K562 (cell line): ENCODE measurements at regions not wholly inside any gene's neighbourhood (a gene's known extent, or its start where the extent isn't known, plus 50 kb on each side); places are given as distances from the start of the nearest gene placed in this dataset.

ENCODE experiments used
- YY1 ChIP-seq, 3 experiments: IDR thresholded peaks; 2 replicates each; pipeline ENCODE4 v1.6.1; 2011; ENCODE audit warnings: low read length in 2 of 3, mild to moderate bottlenecking in 2 of 3, moderate library complexity in 2 of 3, borderline replicate concordance in 1 of 3, control low read depth in 1 of 3, low read depth in 1 of 3; ENCODE audit not compliant: insufficient read depth in 3 of 3, insufficient replicate concordance in 2 of 3, control insufficient read depth in 1 of 3, insufficient read length in 1 of 3; ENCODE audit errors: extremely low read depth in 1 of 3
- TF ChIP-seq, protein P1 (sequence below): IDR thresholded peaks from 3 replicates; pipeline ENCODE4 v1.6.1; 2011; ENCODE audit warnings: borderline replicate concordance, mild to moderate bottlenecking, moderate library complexity; ENCODE audit not compliant: insufficient read length; ENCODE audit errors: extremely low read depth
- TF ChIP-seq, protein P2 (sequence below): fragments of 450-650 bp; formaldehyde crosslinking; IDR thresholded peaks from 2 replicates; pipeline ENCODE4 v1.4.0; 2020; ENCODE audit warnings: mild to moderate bottlenecking, moderate library complexity

DNA sequence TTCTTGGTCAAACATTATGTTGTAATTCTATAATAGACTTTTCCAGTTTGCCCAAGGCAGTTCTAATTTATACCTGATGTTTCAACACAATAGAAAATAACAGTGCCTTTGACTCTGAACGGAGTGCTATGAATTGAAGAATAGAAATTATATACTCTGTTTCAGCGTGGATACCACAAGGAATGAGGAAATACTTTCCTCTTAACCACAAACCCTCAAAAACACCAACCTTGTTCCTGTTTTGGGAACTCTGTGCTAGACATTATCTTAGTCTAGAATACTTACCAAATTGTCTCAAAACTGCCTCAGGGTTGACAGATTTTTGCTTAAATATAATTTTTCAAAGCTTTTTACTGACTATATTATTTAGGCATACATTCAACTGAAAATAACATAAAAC, 1629.3 kb downstream of the MRPL39 start (continued):
- TF ChIP-seq, protein P1, sequence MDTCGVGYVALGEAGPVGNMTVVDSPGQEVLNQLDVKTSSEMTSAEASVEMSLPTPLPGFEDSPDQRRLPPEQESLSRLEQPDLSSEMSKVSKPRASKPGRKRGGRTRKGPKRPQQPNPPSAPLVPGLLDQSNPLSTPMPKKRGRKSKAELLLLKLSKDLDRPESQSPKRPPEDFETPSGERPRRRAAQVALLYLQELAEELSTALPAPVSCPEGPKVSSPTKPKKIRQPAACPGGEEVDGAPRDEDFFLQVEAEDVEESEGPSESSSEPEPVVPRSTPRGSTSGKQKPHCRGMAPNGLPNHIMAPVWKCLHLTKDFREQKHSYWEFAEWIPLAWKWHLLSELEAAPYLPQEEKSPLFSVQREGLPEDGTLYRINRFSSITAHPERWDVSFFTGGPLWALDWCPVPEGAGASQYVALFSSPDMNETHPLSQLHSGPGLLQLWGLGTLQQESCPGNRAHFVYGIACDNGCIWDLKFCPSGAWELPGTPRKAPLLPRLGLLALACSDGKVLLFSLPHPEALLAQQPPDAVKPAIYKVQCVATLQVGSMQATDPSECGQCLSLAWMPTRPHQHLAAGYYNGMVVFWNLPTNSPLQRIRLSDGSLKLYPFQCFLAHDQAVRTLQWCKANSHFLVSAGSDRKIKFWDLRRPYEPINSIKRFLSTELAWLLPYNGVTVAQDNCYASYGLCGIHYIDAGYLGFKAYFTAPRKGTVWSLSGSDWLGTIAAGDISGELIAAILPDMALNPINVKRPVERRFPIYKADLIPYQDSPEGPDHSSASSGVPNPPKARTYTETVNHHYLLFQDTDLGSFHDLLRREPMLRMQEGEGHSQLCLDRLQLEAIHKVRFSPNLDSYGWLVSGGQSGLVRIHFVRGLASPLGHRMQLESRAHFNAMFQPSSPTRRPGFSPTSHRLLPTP = no peak
- TF ChIP-seq, protein P2, sequence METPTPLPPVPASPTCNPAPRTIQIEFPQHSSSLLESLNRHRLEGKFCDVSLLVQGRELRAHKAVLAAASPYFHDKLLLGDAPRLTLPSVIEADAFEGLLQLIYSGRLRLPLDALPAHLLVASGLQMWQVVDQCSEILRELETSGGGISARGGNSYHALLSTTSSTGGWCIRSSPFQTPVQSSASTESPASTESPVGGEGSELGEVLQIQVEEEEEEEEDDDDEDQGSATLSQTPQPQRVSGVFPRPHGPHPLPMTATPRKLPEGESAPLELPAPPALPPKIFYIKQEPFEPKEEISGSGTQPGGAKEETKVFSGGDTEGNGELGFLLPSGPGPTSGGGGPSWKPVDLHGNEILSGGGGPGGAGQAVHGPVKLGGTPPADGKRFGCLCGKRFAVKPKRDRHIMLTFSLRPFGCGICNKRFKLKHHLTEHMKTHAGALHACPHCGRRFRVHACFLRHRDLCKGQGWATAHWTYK (CRISPR knock-in tag) = no peak
- TF ChIP-seq YY1 (IDR thresholded peaks at IDR 0.05; ENCODE audit: borderline replicate concordance in 1 of 3, control insufficient read depth in 1 of 3, extremely low read depth in 1 of 3, insufficient read depth in 3 of 3, insufficient read length in 1 of 3, insufficient replicate concordance in 2 of 3, low read depth in 1 of 3, low read length in 2 of 3) = no peak
